Endothelial cell of umbilical vein (primary cell): ENCODE measurements at regions not wholly inside any gene's neighbourhood (a gene's known extent, or its start where the extent isn't known, plus 50 kb on each side); places are given as distances from the start of the nearest gene placed in this dataset.

Experiments
- BruUV-seq: library from RNA; stranded (reverse); fragments of 400-500 nt; replicated peaks from 2 replicates; lab custom pipeline; 2021; lab: Mats Ljungman, UMichigan
- CTCF ChIA-PET: fragments of 300-600, 350-600 bp; sonication (Branson Sonifier 250); formaldehyde crosslinking; loops from one replicate; lab custom pipeline; 2021; ENCODE audit warnings: antibody characterized with exemption, inconsistent platforms; lab: Charles Lee
- POLR2A ChIA-PET: fragments of 300-600, 350-600 bp; sonication (Branson Sonifier 250); formaldehyde crosslinking; loops from one replicate; lab custom pipeline; 2021; ENCODE audit warnings: antibody characterized with exemption, inconsistent platforms; lab: Charles Lee
- DNase-seq: peaks from one replicate; pipeline ENCODE4 v3.0.0-alpha.2; 2011; ENCODE audit warnings: low read depth, low spot score
- FAIRE-seq: peaks from 2 replicates; lab custom pipeline; 2011; peaks lifted over from hg19 to GRCh38; lab: Jason Lieb, UNC
- H2AFZ ChIP-seq: 2 replicates; pipeline ENCODE4 v1.6.0; 2012; ENCODE audit warnings: low read depth, low read length, control low read depth, inconsistent platforms
- H3K27ac ChIP-seq: 2 replicates; pipeline ENCODE4 v1.5.1; 2011; ENCODE audit warnings: low read depth, mild to moderate bottlenecking, control low read depth, low read length, moderate library complexity; ENCODE audit not compliant: insufficient read depth
- H3K27me3 ChIP-seq, 2 experiments: 2 replicates each; pipeline versions ENCODE4 v1.6.0 to v1.6.1; 2011; ENCODE audit warnings: low read length in 2 of 2, mixed read lengths in 1 of 2; ENCODE audit not compliant: control insufficient read depth in 2 of 2, insufficient read depth in 2 of 2
- H3K36me3 ChIP-seq, 2 experiments: 2 replicates in 1 of 2; 3 replicates in 1 of 2; pipeline ENCODE4 v1.5.1; 2011; ENCODE audit warnings: low read length in 2 of 2, mild to moderate bottlenecking in 1 of 2, moderate library complexity in 1 of 2; ENCODE audit not compliant: control insufficient read depth in 2 of 2, insufficient read depth in 2 of 2; ENCODE audit errors: extremely low read depth in 1 of 2
- H3K4me1 ChIP-seq: 3 replicates; pipeline ENCODE4 v1.5.1; 2011; ENCODE audit warnings: mild to moderate bottlenecking, low read length; ENCODE audit not compliant: control insufficient read depth, insufficient read depth; ENCODE audit errors: extremely low read depth
- H3K4me2 ChIP-seq: 2 replicates; pipeline ENCODE4 v1.6.1; 2011; ENCODE audit warnings: low read length, control low read depth, mixed read lengths; ENCODE audit not compliant: insufficient read depth
- H3K4me3 ChIP-seq, 3 experiments: fragments of 200-600 bp in 1 of 3; sonication (generic), shearing (Covaris generic) in 1 of 3; replicated peaks in 1 of 3; 2 replicates each; pipeline ENCODE4 v1.5.1; 2011 to 2016; ENCODE audit warnings: control low read depth in 3 of 3, low read length in 3 of 3, mild to moderate bottlenecking in 2 of 3, inconsistent platforms in 1 of 3, low read depth in 1 of 3, moderate library complexity in 1 of 3; ENCODE audit not compliant: insufficient read depth in 1 of 3
- H3K79me2 ChIP-seq: 2 replicates; pipeline ENCODE4 v1.6.0; 2012; ENCODE audit warnings: low read length, inconsistent platforms; ENCODE audit not compliant: control insufficient read depth, insufficient read depth
- H3K9ac ChIP-seq: replicated peaks from 2 replicates; pipeline ENCODE3; 2011; ENCODE audit warnings: low read length, control low read depth; ENCODE audit not compliant: insufficient read depth; ENCODE audit errors: extremely low read depth
- H3K9me1 ChIP-seq: replicated peaks from 3 replicates; pipeline ENCODE4 v1.6.0; 2011; ENCODE audit warnings: mild to moderate bottlenecking, low read length; ENCODE audit not compliant: control insufficient read depth, insufficient read depth; ENCODE audit errors: extremely low read depth
- H3K9me3 ChIP-seq: replicated peaks from 2 replicates; pipeline ENCODE4 v1.5.1; 2012; ENCODE audit warnings: low read length, inconsistent platforms; ENCODE audit not compliant: control insufficient read depth, insufficient read depth
- H4K20me1 ChIP-seq: replicated peaks from 2 replicates; pipeline ENCODE3; 2011; ENCODE audit warnings: mild to moderate bottlenecking, low read length; ENCODE audit not compliant: control insufficient read depth, insufficient read depth; ENCODE audit errors: extremely low read depth
- EZH2 ChIP-seq: IDR thresholded peaks from 2 replicates; pipeline ENCODE4 v1.6.1; 2012; ENCODE audit warnings: borderline replicate concordance, low read depth, mild to moderate bottlenecking, moderate library complexity, low read length, inconsistent platforms; ENCODE audit not compliant: severe bottlenecking
- FOS ChIP-seq: IDR thresholded peaks from 2 replicates; pipeline ENCODE4 v1.6.1; 2011; ENCODE audit warnings: mild to moderate bottlenecking, low read length, moderate library complexity, borderline replicate concordance; ENCODE audit not compliant: insufficient read depth
- GATA2 ChIP-seq: IDR thresholded peaks from 2 replicates; pipeline ENCODE4 v1.7.0; 2011; ENCODE audit warnings: low read depth, mild to moderate bottlenecking, moderate library complexity, mixed read lengths, low read length; ENCODE audit not compliant: insufficient read length, insufficient read depth
- JUN ChIP-seq: IDR thresholded peaks from 2 replicates; pipeline ENCODE4 v1.6.1; 2011; ENCODE audit warnings: borderline replicate concordance, low read depth; ENCODE audit not compliant: insufficient read length, insufficient read depth
- MYC ChIP-seq: IDR thresholded peaks from one replicate; pipeline ENCODE4 v1.6.1; 2011; ENCODE audit warnings: mild to moderate bottlenecking, low read depth, low read length
- POLR2A ChIP-seq: IDR thresholded peaks from 2 replicates; pipeline ENCODE4 v1.6.1; 2012; ENCODE audit warnings: low read depth, mild to moderate bottlenecking, control low read depth, low read length
- POLR2AphosphoS5 ChIP-seq: IDR thresholded peaks from 2 replicates; pipeline ENCODE4 v1.6.1; 2012; ENCODE audit warnings: low read depth, mild to moderate bottlenecking, control low read depth, low read length, moderate library complexity; ENCODE audit not compliant: insufficient read depth
- dilution Hi-C: fragments of 300-500 bp; cut with MboI; formaldehyde crosslinking; loops from one replicate; pipeline ENCODE4 v1.15.0; 2019; ENCODE audit warnings: low sequenced_read_pairs; ENCODE audit not compliant: extremely low pct_ligation_motif_present
- intact Hi-C: fragments of 100-400 bp; cut with micrococcal nuclease; formaldehyde crosslinking; loops from one replicate; pipeline ENCODE4 v1.10.0; 2022
- TF ChIP-seq, protein P1 (sequence below): IDR thresholded peaks from 2 replicates; pipeline ENCODE4 v1.6.1; 2011; ENCODE audit not compliant: insufficient read depth, insufficient read length
- TF ChIP-seq, protein P2 (sequence below), 2 donors: IDR thresholded peaks; 1 replicate in 1 of 2; 2 replicates in 1 of 2; pipeline ENCODE4 v1.5.1; 2011; ENCODE audit warnings: low read length in 2 of 2, mild to moderate bottlenecking in 2 of 2, moderate library complexity in 2 of 2, control low read depth in 1 of 2, inconsistent platforms in 1 of 2, low read depth in 1 of 2; ENCODE audit not compliant: insufficient read depth in 1 of 2; ENCODE audit errors: extremely low read depth in 1 of 2

DNA sequence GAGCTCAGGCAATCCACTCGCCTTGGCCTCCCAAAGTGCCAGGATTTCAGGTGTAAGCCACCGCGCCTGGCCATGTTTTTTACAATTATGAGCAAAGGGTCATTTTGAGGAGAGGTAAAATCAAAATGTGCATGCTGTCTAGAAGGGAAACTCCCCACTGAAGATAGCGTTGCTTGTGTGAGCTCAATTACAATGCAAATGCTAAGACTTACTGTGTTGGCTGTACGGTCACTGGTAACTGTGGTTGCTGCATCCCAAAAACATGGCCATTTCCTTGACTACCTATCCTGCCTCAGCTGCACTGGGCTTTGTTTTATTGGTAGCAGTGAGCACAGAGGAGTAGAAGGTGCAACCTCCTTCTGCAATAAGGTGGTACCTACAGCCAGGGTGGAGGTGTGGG lies 77.4 kb upstream of the SPATA31E1 start:
- H3K4me1 ChIP-seq, result no peaks in the 10 kb centered on the region
- H3K9me1 ChIP-seq, result no peaks in the 10 kb centered on the region
- FAIRE-seq, result no peak
- no TSS peak for BruUV-seq
- H3K9me3 ChIP-seq, result no peaks in the 10 kb centered on the region
- H4K20me1 ChIP-seq, result no peaks in the 10 kb centered on the region
- TF ChIP-seq, protein P1, sequence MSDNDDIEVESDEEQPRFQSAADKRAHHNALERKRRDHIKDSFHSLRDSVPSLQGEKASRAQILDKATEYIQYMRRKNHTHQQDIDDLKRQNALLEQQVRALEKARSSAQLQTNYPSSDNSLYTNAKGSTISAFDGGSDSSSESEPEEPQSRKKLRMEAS, result no peak
- TF ChIP-seq POLR2AphosphoS5 (no peak), FOS (no peak), GATA2 (no peak), JUN (no peak), POLR2A (no peak), EZH2 (no peak), MYC (no peak)
- TF ChIP-seq, protein P2, sequence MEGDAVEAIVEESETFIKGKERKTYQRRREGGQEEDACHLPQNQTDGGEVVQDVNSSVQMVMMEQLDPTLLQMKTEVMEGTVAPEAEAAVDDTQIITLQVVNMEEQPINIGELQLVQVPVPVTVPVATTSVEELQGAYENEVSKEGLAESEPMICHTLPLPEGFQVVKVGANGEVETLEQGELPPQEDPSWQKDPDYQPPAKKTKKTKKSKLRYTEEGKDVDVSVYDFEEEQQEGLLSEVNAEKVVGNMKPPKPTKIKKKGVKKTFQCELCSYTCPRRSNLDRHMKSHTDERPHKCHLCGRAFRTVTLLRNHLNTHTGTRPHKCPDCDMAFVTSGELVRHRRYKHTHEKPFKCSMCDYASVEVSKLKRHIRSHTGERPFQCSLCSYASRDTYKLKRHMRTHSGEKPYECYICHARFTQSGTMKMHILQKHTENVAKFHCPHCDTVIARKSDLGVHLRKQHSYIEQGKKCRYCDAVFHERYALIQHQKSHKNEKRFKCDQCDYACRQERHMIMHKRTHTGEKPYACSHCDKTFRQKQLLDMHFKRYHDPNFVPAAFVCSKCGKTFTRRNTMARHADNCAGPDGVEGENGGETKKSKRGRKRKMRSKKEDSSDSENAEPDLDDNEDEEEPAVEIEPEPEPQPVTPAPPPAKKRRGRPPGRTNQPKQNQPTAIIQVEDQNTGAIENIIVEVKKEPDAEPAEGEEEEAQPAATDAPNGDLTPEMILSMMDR (IDR thresholded peaks at IDR 0.05; ENCODE audit: extremely low read depth in 1 of 2, insufficient read depth in 1 of 2, low read depth in 1 of 2, low read length in 2 of 2), result no peak
- no peak overlapping the region for H2AFZ ChIP-seq
- intact Hi-C loops, result no loop called here
- no peak overlapping the region for H3K27ac ChIP-seq
- DNase-seq, result no peak
- POLR2A ChIA-PET, result no interaction called here
- H3K27me3 ChIP-seq, result peaks cover 0 to 3% of the 10 kb centered on the region in 2 experiments
- H3K9ac ChIP-seq, result no peak overlapping the region
- no peak overlapping the region for H3K4me3 ChIP-seq
- H3K79me2 ChIP-seq, result no peaks in the 10 kb centered on the region
- H3K4me2 ChIP-seq, result no peak overlapping the region
- CTCF ChIA-PET, result interaction anchor here (1.2 kb wide), 1 partner anchor 13 kb away, joined by 3 read pairs; no protein-coding TSS in a partner anchor
- dilution Hi-C loops, result no loop called here
- H3K36me3 ChIP-seq, result no peaks in the 10 kb centered on the region
